HG03066 (cell line): ENCODE measurements at regions not wholly inside any gene's neighbourhood (a gene's known extent, or its start where the extent isn't known, plus 50 kb on each side); places are given as distances from the start of the nearest gene placed in this dataset.

ENCODE experiments used
- ATAC-seq: cut with Tn5 transposase; IDR thresholded peaks from one replicate; pipeline ENCODE4 v1.9.1; 2021; ENCODE audit warnings: low read depth; ENCODE audit not compliant: unreplicated experiment

- ATAC-seq = no peak
These were observed 197.9 kb upstream of the ADAMTS16 start for GRCh38 chr5:4941957-4942830.

- ATAC-seq = no peak
These were observed 197.3 kb upstream of the ADAMTS16 start for GRCh38 chr5:4942831-4943178.

GRCh38 chr5:4945296-4945695 lies 194.8 kb upstream of the ADAMTS16 start:
- no peak for ATAC-seq

GRCh38 chr5:4947106-4947505 lies 193.0 kb upstream of the ADAMTS16 start:
- no peak for ATAC-seq

GRCh38 chr5:4947893-4948536 lies 192.1 kb upstream of the ADAMTS16 start:
- no peak for ATAC-seq

- no peak for ATAC-seq
These were observed 191.0 kb upstream of the ADAMTS16 start for GRCh38 chr5:4949108-4949507.

- ATAC-seq = no peak
These were observed 186.6 kb upstream of the ADAMTS16 start for GRCh38 chr5:4953576-4953975.

- no peak for ATAC-seq
These were observed 186.1 kb upstream of the ADAMTS16 start for GRCh38 chr5:4954048-4954447.

GRCh38 chr5:4963265-4963664 lies 176.9 kb upstream of the ADAMTS16 start:
- no peak for ATAC-seq

GRCh38 chr5:4969351-4969750 lies 170.8 kb upstream of the ADAMTS16 start:
- ATAC-seq = no peak

- ATAC-seq = no peak
These were observed 170.0 kb upstream of the ADAMTS16 start for GRCh38 chr5:4970171-4970570.

- no peak for ATAC-seq
These were observed 163.2 kb upstream of the ADAMTS16 start for GRCh38 chr5:4976902-4977301.

GRCh38 chr5:4977416-4978110 lies 162.6 kb upstream of the ADAMTS16 start:
- no peak for ATAC-seq

- no peak for ATAC-seq
These were observed 159.9 kb upstream of the ADAMTS16 start for GRCh38 chr5:4980201-4980600.

GRCh38 chr5:4981608-4982007 lies 158.5 kb upstream of the ADAMTS16 start:
- no peak for ATAC-seq

GRCh38 chr5:4983701-4984100 lies 156.4 kb upstream of the ADAMTS16 start:
- no peak for ATAC-seq

GRCh38 chr5:4984461-4984860 lies 155.7 kb upstream of the ADAMTS16 start:
- no peak for ATAC-seq

GRCh38 chr5:4987431-4987830 lies 152.7 kb upstream of the ADAMTS16 start:
- no peak for ATAC-seq

- ATAC-seq = no peak
These were observed 151.0 kb upstream of the ADAMTS16 start for GRCh38 chr5:4989118-4989517.

- ATAC-seq = no peak
These were observed 150.1 kb upstream of the ADAMTS16 start for GRCh38 chr5:4990017-4990416.

- ATAC-seq = no peak
These were observed 149.7 kb upstream of the ADAMTS16 start for GRCh38 chr5:4990462-4990861.

GRCh38 chr5:4991925-4992324 lies 148.2 kb upstream of the ADAMTS16 start:
- ATAC-seq = no peak
